Neuronal stem cell (in vitro differentiated cells): ENCODE measurements at regions not wholly inside any gene's neighbourhood (a gene's known extent, or its start where the extent isn't known, plus 50 kb on each side); places are given as distances from the start of the nearest gene placed in this dataset.

Source experiments
- DNase-seq: peaks from one replicate; pipeline ENCODE4 v3.0.0-alpha.2; 2013; ENCODE audit warnings: low spot score
- H2AFZ ChIP-seq: one replicate; pipeline ENCODE4 v1.6.1; 2013; ENCODE audit warnings: mild to moderate bottlenecking, low read length, inconsistent platforms
- H2AK5ac ChIP-seq: 2 replicates; pipeline ENCODE4 v1.6.1; 2013; ENCODE audit warnings: low read depth, mild to moderate bottlenecking, inconsistent platforms, low read length, moderate library complexity, mixed read lengths
- H2BK120ac ChIP-seq: 2 replicates; pipeline ENCODE4 v1.6.1; 2013; ENCODE audit warnings: low read depth, mild to moderate bottlenecking, inconsistent platforms, low read length, moderate library complexity, mixed read lengths
- H2BK12ac ChIP-seq: one replicate; pipeline ENCODE4 v1.6.1; 2013; ENCODE audit warnings: low read length, inconsistent platforms
- H2BK15ac ChIP-seq: 2 replicates; pipeline ENCODE4 v1.6.1; 2013; ENCODE audit warnings: mild to moderate bottlenecking, low read length, inconsistent platforms, mixed read lengths
- H2BK5ac ChIP-seq: one replicate; pipeline ENCODE4 v1.6.1; 2013; ENCODE audit warnings: inconsistent platforms, mild to moderate bottlenecking, low read length, moderate library complexity
- H3K14ac ChIP-seq: one replicate; pipeline ENCODE4 v1.6.1; 2013; ENCODE audit warnings: low read length, inconsistent platforms
- H3K18ac ChIP-seq: 2 replicates; pipeline ENCODE4 v1.6.1; 2013; ENCODE audit warnings: low read length, inconsistent platforms
- H3K23ac ChIP-seq: 2 replicates; pipeline ENCODE4 v1.6.1; 2013; ENCODE audit warnings: low read depth, mild to moderate bottlenecking, mixed read lengths, low read length, inconsistent platforms; ENCODE audit not compliant: poor library complexity
- H3K27ac ChIP-seq: replicated peaks from 3 replicates; pipeline ENCODE4 v1.5.1; 2013; ENCODE audit warnings: low read length, inconsistent platforms
- H3K27me3 ChIP-seq, 3 experiments: 2 replicates each; pipeline ENCODE4 v1.6.1; 2013; ENCODE audit warnings: low read length in 3 of 3, mild to moderate bottlenecking in 2 of 3, inconsistent platforms in 1 of 3, low read depth in 1 of 3, mixed read lengths in 1 of 3, moderate library complexity in 1 of 3; ENCODE audit not compliant: control insufficient read depth in 3 of 3, insufficient read depth in 3 of 3
- H3K36me3 ChIP-seq, 2 donors: replicated peaks in 1 of 2; 2 replicates each; pipeline ENCODE4 v1.6.1; 2013; ENCODE audit warnings: low read length in 2 of 2; ENCODE audit not compliant: control insufficient read depth in 2 of 2, insufficient read depth in 2 of 2
- H3K4ac ChIP-seq: 2 replicates; pipeline ENCODE4 v1.6.1; 2013; ENCODE audit warnings: inconsistent platforms, mild to moderate bottlenecking, low read length, moderate library complexity
- H3K4me1 ChIP-seq, 2 donors: 1 replicate in 1 of 2; 2 replicates in 1 of 2; pipeline ENCODE4 v1.6.1; 2013; ENCODE audit warnings: low read length in 2 of 2, low read depth in 1 of 2; ENCODE audit not compliant: control insufficient read depth in 2 of 2, insufficient read depth in 1 of 2
- H3K4me2 ChIP-seq: one replicate; pipeline ENCODE4 v1.6.1; 2013; ENCODE audit warnings: mild to moderate bottlenecking, low read length, inconsistent platforms; ENCODE audit not compliant: insufficient read depth, poor library complexity, severe bottlenecking
- H3K4me3 ChIP-seq, 2 donors: 2 replicates each; pipeline ENCODE4 v1.5.1; 2013; ENCODE audit warnings: low read length in 2 of 2, mild to moderate bottlenecking in 2 of 2, inconsistent platforms in 1 of 2, moderate library complexity in 1 of 2
- H3K79me1 ChIP-seq: one replicate; pipeline ENCODE4 v1.6.1; 2013; ENCODE audit warnings: low read depth, mild to moderate bottlenecking, inconsistent platforms, low read length, moderate library complexity
- H3K9ac ChIP-seq: one replicate; pipeline ENCODE4 v1.6.1; 2013; ENCODE audit warnings: mild to moderate bottlenecking, low read depth, low read length, inconsistent platforms; ENCODE audit not compliant: poor library complexity
- H3K9me3 ChIP-seq, 2 donors: replicated peaks in 1 of 2; 2 replicates each; pipeline versions ENCODE3 to v1.6.1; 2013; ENCODE audit warnings: low read length in 2 of 2, mild to moderate bottlenecking in 2 of 2, inconsistent platforms in 1 of 2, low read depth in 1 of 2, mixed read lengths in 1 of 2, moderate library complexity in 1 of 2; ENCODE audit not compliant: control insufficient read depth in 2 of 2, insufficient read depth in 1 of 2
- H4K8ac ChIP-seq: one replicate; pipeline ENCODE4 v1.6.1; 2013; ENCODE audit warnings: low read depth, mild to moderate bottlenecking, inconsistent platforms, low read length, moderate library complexity
- H4K91ac ChIP-seq: one replicate; pipeline ENCODE4 v1.6.1; 2013; ENCODE audit warnings: low read length, low read depth, mild to moderate bottlenecking, inconsistent platforms; ENCODE audit not compliant: poor library complexity
- WGBS, 2 donors: extraction: QIAGEN DNeasy Blood & Tissue Kit; methylation state at CpG; one replicate each; pipeline ENCODE4 v1.1.7; 2013; ENCODE audit warnings: missing lambda C conversion rate in 2 of 2, mixed read lengths in 1 of 2; ENCODE audit not compliant: insufficient read length in 2 of 2, insufficient replicate concordance in 1 of 2; ENCODE audit errors: extremely low coverage in 2 of 2; 5-methylcytosine and 5-hydroxymethylcytosine counted together

DNA sequence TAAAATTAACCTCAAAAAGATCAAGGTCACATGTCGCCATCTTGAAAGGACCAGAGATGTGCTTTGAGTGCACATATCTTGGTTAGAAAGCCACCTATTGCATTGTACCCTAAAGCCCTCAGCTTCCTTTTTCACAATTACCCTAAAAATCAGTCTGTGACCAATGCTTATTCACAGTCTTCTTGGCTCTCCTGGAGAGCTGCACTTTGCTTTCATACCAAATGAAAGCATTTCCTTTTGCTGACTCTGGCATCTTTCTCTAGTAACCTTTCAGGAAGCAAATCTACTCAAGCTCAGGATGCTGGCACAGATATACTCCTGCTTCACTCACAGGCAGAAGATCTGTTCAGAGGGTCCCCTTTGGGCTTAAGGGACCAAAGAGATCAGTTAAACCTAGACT lies 160.7 kb upstream of the PUM3 start:
- Histone ChIP-seq H3K4me1 (no peaks in the 10 kb centered on the region), H3K4ac (no peak overlapping the region), H3K4me2 (no peak overlapping the region), H3K23ac (no peak overlapping the region), H4K91ac (no peak overlapping the region), H2BK12ac (no peak overlapping the region), H3K14ac (no peak overlapping the region), H3K79me1 (no peaks in the 10 kb centered on the region), H2AFZ (no peak overlapping the region), H2AK5ac (no peak overlapping the region), H3K36me3 (no peaks in the 10 kb centered on the region), H3K27me3 (peaks cover 0 to 7% (median 0%) of the 10 kb centered on the region in 3 experiments), H2BK15ac (no peak overlapping the region), H2BK120ac (no peak overlapping the region), H3K27ac (no peak overlapping the region), H3K9me3 (no peaks in the 10 kb centered on the region), H4K8ac (no peak overlapping the region), H3K4me3 (no peak overlapping the region), H3K18ac (no peak overlapping the region), H2BK5ac (no peak overlapping the region), H3K9ac (no peak overlapping the region)
- WGBS, 2 donors = no CpG with 5 or more reads among the region's 1 CpG
- DNase-seq = no peak

DNA sequence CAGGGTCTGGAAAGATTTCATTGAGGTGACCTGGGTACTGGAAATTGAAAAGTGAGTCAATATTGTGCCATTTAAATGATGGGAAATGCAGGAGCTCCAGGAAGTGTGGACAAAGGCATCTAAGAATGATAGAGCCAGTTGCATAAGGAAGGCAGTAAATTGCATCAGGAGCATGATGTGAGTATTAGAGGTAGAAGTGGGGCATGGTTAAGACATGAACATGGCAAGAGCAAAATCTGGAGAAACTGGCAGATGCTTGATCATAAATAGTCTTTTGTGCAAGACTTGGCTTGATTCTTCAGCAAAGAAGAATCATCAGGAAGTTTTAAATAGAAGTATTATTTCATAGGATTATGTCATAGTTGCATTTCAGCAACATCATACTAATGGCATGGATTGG lies 157.4 kb upstream of the PUM3 start:
- H3K9me3 ChIP-seq = no peaks in the 10 kb centered on the region
- H3K18ac ChIP-seq = no peak overlapping the region
- no peak overlapping the region for H2BK12ac ChIP-seq
- no peak overlapping the region for H3K4ac ChIP-seq
- no peak overlapping the region for H3K4me3 ChIP-seq
- no peak overlapping the region for H4K91ac ChIP-seq
- H3K36me3 ChIP-seq = no peaks in the 10 kb centered on the region
- H3K4me1 ChIP-seq = no peaks in the 10 kb centered on the region
- H2BK120ac ChIP-seq = no peak overlapping the region
- H2BK5ac ChIP-seq = no peak overlapping the region
- H3K79me1 ChIP-seq = no peaks in the 10 kb centered on the region
- H3K14ac ChIP-seq = no peak overlapping the region
- no peak overlapping the region for H4K8ac ChIP-seq
- no peak overlapping the region for H3K9ac ChIP-seq
- H2AFZ ChIP-seq = no peak overlapping the region
- no peak overlapping the region for H3K4me2 ChIP-seq
- no peak overlapping the region for H2BK15ac ChIP-seq
- no peak overlapping the region for H3K23ac ChIP-seq
- peaks cover 0 to 7% (median 0%) of the 10 kb centered on the region in 3 experiments for H3K27me3 ChIP-seq
- no peak overlapping the region for H2AK5ac ChIP-seq
- H3K27ac ChIP-seq = no peak overlapping the region
- no peak for DNase-seq

DNA sequence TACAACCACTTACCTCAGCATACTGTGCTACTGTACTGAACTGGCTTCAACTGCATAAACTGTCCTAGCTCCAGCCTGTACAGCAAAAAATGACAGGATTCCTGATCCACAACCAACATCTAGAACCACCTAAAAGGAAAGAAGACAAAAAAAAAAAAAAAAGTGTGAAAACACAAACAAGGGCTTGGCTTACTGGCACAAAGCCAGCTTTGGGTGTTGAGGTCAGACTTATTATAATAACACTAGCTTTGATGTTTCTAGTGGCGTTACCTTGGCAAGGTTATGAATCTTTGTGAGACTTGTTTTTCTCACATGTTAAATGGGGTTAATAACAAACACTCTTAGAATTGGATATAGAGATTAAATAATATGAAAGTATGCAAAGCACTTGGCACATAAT lies 148.5 kb upstream of the PUM3 start:
- DNase-seq = no peak
- no peak overlapping the region for H2BK120ac ChIP-seq
- H3K18ac ChIP-seq = no peak overlapping the region
- no CpG with 5 or more reads among the region's 1 CpG for WGBS, 2 donors
- no peak overlapping the region for H3K14ac ChIP-seq
- H2BK12ac ChIP-seq = no peak overlapping the region
- H4K91ac ChIP-seq = no peak overlapping the region
- H3K4ac ChIP-seq = no peak overlapping the region
- H2AFZ ChIP-seq = no peak overlapping the region
- H3K79me1 ChIP-seq = no peaks in the 10 kb centered on the region
- no peaks in the 10 kb centered on the region for H3K4me1 ChIP-seq
- no peak overlapping the region for H3K9ac ChIP-seq
- H3K36me3 ChIP-seq = no peaks in the 10 kb centered on the region
- H2BK15ac ChIP-seq = no peak overlapping the region
- no peak overlapping the region for H4K8ac ChIP-seq
- H3K27ac ChIP-seq = no peak overlapping the region
- H3K9me3 ChIP-seq = peaks cover 0 to 2% of the 10 kb centered on the region in 2 donors
- no peak overlapping the region for H3K4me2 ChIP-seq
- no peak overlapping the region for H2BK5ac ChIP-seq
- H3K23ac ChIP-seq = no peak overlapping the region
- H3K27me3 ChIP-seq = no peaks in the 10 kb centered on the region
- H3K4me3 ChIP-seq = no peak overlapping the region
- no peak overlapping the region for H2AK5ac ChIP-seq

DNA sequence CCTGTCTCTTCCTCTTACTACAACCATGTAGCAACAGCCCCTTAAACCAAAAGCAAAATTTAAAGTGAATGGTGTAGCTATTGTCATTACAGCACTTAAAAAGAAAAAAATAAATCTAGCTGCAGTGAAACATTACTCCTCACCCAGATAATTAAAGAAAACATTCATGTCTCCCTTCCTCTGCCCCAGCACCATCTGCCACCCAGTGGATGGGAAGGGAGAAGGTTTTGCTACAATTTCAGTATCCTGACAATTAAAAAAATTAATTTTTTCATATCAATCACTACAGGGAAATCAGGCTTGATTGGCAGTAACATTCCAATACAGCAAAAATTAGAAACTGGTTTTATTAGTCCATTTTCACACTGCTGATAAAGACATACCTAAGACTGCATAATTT lies 147.4 kb upstream of the PUM3 start:
- H3K79me1 ChIP-seq = no peaks in the 10 kb centered on the region
- H3K23ac ChIP-seq = no peak overlapping the region
- H3K4me1 ChIP-seq = no peaks in the 10 kb centered on the region
- no peak overlapping the region for H3K14ac ChIP-seq
- no peak overlapping the region for H3K18ac ChIP-seq
- no peak overlapping the region for H3K4me2 ChIP-seq
- no peak overlapping the region for H3K9ac ChIP-seq
- no peak overlapping the region for H2BK15ac ChIP-seq
- no peak overlapping the region for H2BK120ac ChIP-seq
- H2BK5ac ChIP-seq = no peak overlapping the region
- H2BK12ac ChIP-seq = no peak overlapping the region
- no peaks in the 10 kb centered on the region for H3K36me3 ChIP-seq
- H3K9me3 ChIP-seq = peaks cover 0 to 2% of the 10 kb centered on the region in 2 donors
- DNase-seq = no peak
- no peak overlapping the region for H2AFZ ChIP-seq
- no peak overlapping the region for H2AK5ac ChIP-seq
- H3K4ac ChIP-seq = no peak overlapping the region
- H4K91ac ChIP-seq = no peak overlapping the region
- no peak overlapping the region for H4K8ac ChIP-seq
- no peak overlapping the region for H3K4me3 ChIP-seq
- no peak overlapping the region for H3K27ac ChIP-seq
- no peaks in the 10 kb centered on the region for H3K27me3 ChIP-seq
